IMR-90 (cell line): ENCODE measurements at regions not wholly inside any gene's neighbourhood (a gene's known extent, or its start where the extent isn't known, plus 50 kb on each side); places are given as distances from the start of the nearest gene placed in this dataset.

Source experiments
- ATAC-seq: fragments of 200-7000 bp; cut with Tn5 transposase; 2 replicates; pipeline ENCODE4 v1.9.1; 2020; ENCODE audit warnings: low read depth, mild to moderate bottlenecking, moderate library complexity
- BruUV-seq: library from RNA; stranded (reverse); fragments of 400-500 nt; replicated peaks from 2 replicates; lab custom pipeline; 2021; lab: Mats Ljungman, UMichigan
- CTCF ChIA-PET: fragments of 300-600 bp; formaldehyde crosslinking; extraction: SDS; loops from one replicate; lab custom pipeline; 2021; ENCODE audit warnings: antibody characterized with exemption; lab: Yijun Ruan, JAX
- POLR2A ChIA-PET: fragments of 300-600 bp; sonication (Branson Sonifier 250); formaldehyde crosslinking; loops from one replicate; lab custom pipeline; 2022; ENCODE audit warnings: antibody characterized with exemption; ENCODE audit not compliant: unreplicated experiment; lab: Charles Lee
- DNase-seq: peaks from one replicate; pipeline ENCODE4 v3.0.0; 2013
- H2AFZ ChIP-seq: replicated peaks from 2 replicates; pipeline ENCODE3; 2013; ENCODE audit warnings: low read length, mild to moderate bottlenecking; ENCODE audit not compliant: poor library complexity
- H2AK5ac ChIP-seq: 2 replicates; pipeline ENCODE4 v1.6.1; 2013; ENCODE audit warnings: low read depth, low read length, inconsistent platforms
- H2AK9ac ChIP-seq: replicated peaks from 2 replicates; pipeline ENCODE3; 2013; ENCODE audit warnings: mild to moderate bottlenecking, low read depth, low read length, moderate library complexity; ENCODE audit not compliant: poor library complexity
- H2BK120ac ChIP-seq: 2 replicates; pipeline ENCODE4 v1.6.1; 2013; ENCODE audit warnings: low read depth, low read length, inconsistent platforms
- H2BK15ac ChIP-seq: 3 replicates; pipeline ENCODE4 v1.6.1; 2013; ENCODE audit warnings: low read depth, low read length, inconsistent platforms
- H2BK20ac ChIP-seq: 2 replicates; pipeline ENCODE4 v1.6.1; 2013; ENCODE audit warnings: low read depth, mild to moderate bottlenecking, inconsistent platforms, low read length, moderate library complexity
- H2BK5ac ChIP-seq: 2 replicates; pipeline ENCODE4 v1.6.1; 2013; ENCODE audit warnings: mild to moderate bottlenecking, low read depth, low read length, inconsistent platforms; ENCODE audit not compliant: poor library complexity, severe bottlenecking
- H3K14ac ChIP-seq: replicated peaks from 2 replicates; pipeline ENCODE4 v1.6.1; 2013; ENCODE audit warnings: low read depth, low read length, inconsistent platforms
- H3K18ac ChIP-seq: 2 replicates; pipeline ENCODE4 v1.6.1; 2013; ENCODE audit warnings: low read depth, low read length, control low read depth
- H3K23ac ChIP-seq: 2 replicates; pipeline ENCODE4 v1.6.1; 2013; ENCODE audit warnings: low read depth, low read length, inconsistent platforms
- H3K27ac ChIP-seq: 2 replicates; pipeline ENCODE4 v1.5.1; 2013; ENCODE audit warnings: mild to moderate bottlenecking, control low read depth, low read length; ENCODE audit not compliant: insufficient read depth
- H3K27me3 ChIP-seq: 2 replicates; pipeline ENCODE4 v1.6.1; 2013; ENCODE audit warnings: low read length; ENCODE audit not compliant: control insufficient read depth, insufficient read depth
- H3K36me3 ChIP-seq: 2 replicates; pipeline ENCODE4 v1.6.1; 2013; ENCODE audit warnings: low read length, mixed read lengths; ENCODE audit not compliant: control insufficient read depth, insufficient read depth
- H3K4ac ChIP-seq: 2 replicates; pipeline ENCODE4 v1.6.1; 2013; ENCODE audit warnings: low read depth, low read length, inconsistent platforms
- H3K4me1 ChIP-seq: 2 replicates; pipeline ENCODE4 v1.6.1; 2013; ENCODE audit warnings: low read length, mixed read lengths; ENCODE audit not compliant: control insufficient read depth, insufficient read depth
- H3K4me2 ChIP-seq: 2 replicates; pipeline ENCODE4 v1.6.1; 2013; ENCODE audit warnings: low read depth, mild to moderate bottlenecking, control low read depth, low read length, moderate library complexity
- H3K4me3 ChIP-seq: 2 replicates; pipeline ENCODE4 v1.5.1; 2013; ENCODE audit warnings: low read depth, mild to moderate bottlenecking, control low read depth, low read length, moderate library complexity; ENCODE audit not compliant: insufficient read depth
- H3K56ac ChIP-seq: 2 replicates; pipeline ENCODE4 v1.6.1; 2013; ENCODE audit warnings: low read length, inconsistent platforms; ENCODE audit not compliant: insufficient read depth; ENCODE audit errors: extremely low read depth
- H3K79me1 ChIP-seq, 2 experiments: 2 replicates each; pipeline ENCODE4 v1.6.1; 2013; ENCODE audit warnings: low read length in 2 of 2, inconsistent platforms in 1 of 2, low read depth in 1 of 2
- H3K9ac ChIP-seq: 2 replicates; pipeline ENCODE4 v1.6.1; 2013; ENCODE audit warnings: low read depth, low read length, control low read depth
- H3K9me1 ChIP-seq: 2 replicates; pipeline ENCODE4 v1.6.1; 2013; ENCODE audit warnings: low read length, inconsistent platforms; ENCODE audit not compliant: insufficient read depth
- H3K9me3 ChIP-seq: 2 replicates; pipeline ENCODE4 v1.6.1; 2013; ENCODE audit warnings: low read length; ENCODE audit not compliant: control insufficient read depth, insufficient read depth
- H4K20me1 ChIP-seq: 2 replicates; pipeline ENCODE4 v1.6.1; 2013; ENCODE audit warnings: low read length, inconsistent platforms; ENCODE audit not compliant: insufficient read depth
- H4K5ac ChIP-seq: 2 replicates; pipeline ENCODE4 v1.6.1; 2013; ENCODE audit warnings: mild to moderate bottlenecking, low read depth, low read length, control low read depth
- H4K8ac ChIP-seq, 2 experiments: 2 replicates each; pipeline ENCODE4 v1.6.1; 2013; ENCODE audit warnings: low read depth in 2 of 2, low read length in 2 of 2, control low read depth in 1 of 2, inconsistent platforms in 1 of 2
- H4K91ac ChIP-seq: 2 replicates; pipeline ENCODE4 v1.6.1; 2013; ENCODE audit warnings: low read depth, low read length, inconsistent platforms; ENCODE audit not compliant: insufficient read depth
- BHLHE40 ChIP-seq: fragments of 150-350 bp; IDR thresholded peaks from 2 replicates; pipeline ENCODE4 v1.6.1; 2016; ENCODE audit warnings: mild to moderate bottlenecking, low read depth, low read length
- CEBPB ChIP-seq: IDR thresholded peaks from 2 replicates; pipeline ENCODE4 v1.6.1; 2012; ENCODE audit warnings: low read depth, low read length, improper control_type of control experiment
- MAFK ChIP-seq: IDR thresholded peaks from 2 replicates; pipeline ENCODE4 v1.6.1; 2012; ENCODE audit warnings: low read depth, low read length, improper control_type of control experiment
- NFE2L2 ChIP-seq: fragments of 150-350 bp; IDR thresholded peaks from 2 replicates; pipeline ENCODE4 v1.6.1; 2016; ENCODE audit warnings: low read depth, mild to moderate bottlenecking, low read length
- POLR2A ChIP-seq: IDR thresholded peaks from 2 replicates; pipeline ENCODE4 v1.6.1; 2012; ENCODE audit warnings: mild to moderate bottlenecking, low read depth, low read length
- RAD21 ChIP-seq: IDR thresholded peaks from 2 replicates; pipeline ENCODE4 v1.6.1; 2012; ENCODE audit warnings: low read length, improper control_type of control experiment
- RFX5 ChIP-seq: IDR thresholded peaks from 2 replicates; pipeline ENCODE4 v1.8.0; 2012; ENCODE audit warnings: low read depth, mild to moderate bottlenecking, low read length, moderate library complexity
- WGBS, 2 experiments: methylation state at CpG; one replicate each; pipeline versions ENCODE4 v1.1.5 to v1.1.7; 2013; ENCODE audit warnings: missing lambda C conversion rate in 2 of 2; ENCODE audit not compliant: insufficient read length in 1 of 2; ENCODE audit errors: extremely low coverage in 2 of 2; 5-methylcytosine and 5-hydroxymethylcytosine counted together
- dilution Hi-C: fragments of 300-500 bp; cut with HindIII; formaldehyde crosslinking; loops from one replicate; pipeline ENCODE4 v1.14.3; 2018; ENCODE audit warnings: low sequenced_read_pairs; ENCODE audit not compliant: unreplicated experiment
- in situ Hi-C: fragments of 300-500 bp; cut with MboI; formaldehyde crosslinking; loops from 3 replicates; pipeline ENCODE4 v1.14.3; 2019; ENCODE audit warnings: low sequenced_read_pairs, inconsistent platforms, mixed read lengths
- intact Hi-C: fragments of 100-400 bp; cut with micrococcal nuclease; formaldehyde crosslinking; loops from 2 replicates; pipeline ENCODE4 v1.10.0; 2022

DNA sequence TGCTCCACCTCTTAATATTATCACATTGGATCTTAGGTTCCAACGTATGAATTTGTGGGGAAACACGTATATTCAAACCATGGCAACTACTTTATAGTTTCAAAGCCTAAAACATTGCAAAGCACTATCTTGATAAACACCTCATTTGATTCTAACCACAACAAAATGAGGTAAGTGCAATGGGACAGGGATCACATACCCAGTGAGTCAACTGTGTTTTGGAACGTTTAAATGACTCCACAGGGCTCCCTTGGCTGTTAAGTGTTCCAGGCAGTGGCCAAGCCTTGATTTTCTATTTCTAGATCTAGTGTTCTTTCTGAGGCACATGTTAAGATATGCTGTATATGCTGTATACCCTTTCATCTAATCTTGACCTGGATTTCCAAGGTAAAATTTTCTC is 54.5 kb upstream of the C1QTNF7 start:
- BruUV-seq = no TSS peak
- Histone ChIP-seq H4K91ac (no peak overlapping the region), H3K23ac (no peak overlapping the region), H2AK5ac (no peak overlapping the region), H3K27me3 (no peaks in the 10 kb centered on the region), H3K14ac (no peak overlapping the region), H3K56ac (no peak overlapping the region), H3K18ac (no peak overlapping the region), H2BK15ac (no peak overlapping the region), H3K36me3 (no peaks in the 10 kb centered on the region), H3K9ac (no peak overlapping the region), H2AK9ac (no peak overlapping the region), H3K9me1 (0 out of 2 replicates have a peak, but pooled peaks cover 3% of the 10 kb centered on the region), H3K4me2 (no peak overlapping the region), H3K4me3 (no peak overlapping the region), H3K4ac (no peak overlapping the region), H4K20me1 (no peaks in the 10 kb centered on the region), H2BK120ac (no peak overlapping the region), H3K79me1 (no peaks in the 10 kb centered on the region), H2AFZ (no peak overlapping the region), H2BK20ac (no peak overlapping the region), H3K4me1 (peaks cover 7% of the 10 kb centered on the region), H4K5ac (no peak overlapping the region), H3K9me3 (no peaks in the 10 kb centered on the region), H3K27ac (no peak overlapping the region), H2BK5ac (no peak overlapping the region), H4K8ac (no peak overlapping the region)
- CTCF ChIA-PET = no interaction called here
- ATAC-seq (no peak), DNase-seq (peak; percentile 23)
- intact Hi-C loops = no loop called here
- POLR2A ChIA-PET = no interaction called here
- in situ Hi-C loops = no loop called here
- no CpG with 5 or more reads among the region's 3 CpGs for WGBS, 2 experiments
- dilution Hi-C loops = no loop called here
- TF ChIP-seq RFX5 = no peak
- TF ChIP-seq CEBPB = no peak
- no peak for TF ChIP-seq POLR2A
- TF ChIP-seq RAD21 = no peak
- no peak for TF ChIP-seq BHLHE40
- no peak for TF ChIP-seq MAFK
- no peak for TF ChIP-seq NFE2L2
